HG02884 (cell line): ENCODE measurements at regions not wholly inside any gene's neighbourhood (a gene's known extent, or its start where the extent isn't known, plus 50 kb on each side); places are given as distances from the start of the nearest gene placed in this dataset.

Experiments
- ATAC-seq: cut with Tn5 transposase; IDR thresholded peaks from one replicate; pipeline ENCODE4 v1.9.1; 2021; ENCODE audit warnings: mild to moderate bottlenecking, moderate library complexity; ENCODE audit not compliant: unreplicated experiment

- ATAC-seq: no peak
These were observed 78.0 kb upstream of the TNFSF18 start for GRCh38 chr1:173128742-173129141.

- ATAC-seq: no peak
These were observed 76.9 kb upstream of the TNFSF18 start for GRCh38 chr1:173127369-173128307.

GRCh38 chr1:173126421-173126820 is 75.7 kb upstream of the TNFSF18 start:
- no peak for ATAC-seq

- ATAC-seq: no peak
These were observed 72.5 kb upstream of the TNFSF18 start for GRCh38 chr1:173122958-173123852.

- ATAC-seq: no peak
These were observed 71.7 kb upstream of the TNFSF18 start for GRCh38 chr1:173122344-173122935.

- no peak for ATAC-seq
These were observed 67.7 kb upstream of the TNFSF18 start for GRCh38 chr1:173118404-173118803.

- no peak for ATAC-seq
These were observed 67.0 kb upstream of the TNFSF18 start for GRCh38 chr1:173117761-173118160.

GRCh38 chr1:173117108-173117633 is 66.4 kb upstream of the TNFSF18 start:
- ATAC-seq: no peak

- ATAC-seq: no peak
These were observed 63.6 kb upstream of the TNFSF18 start for GRCh38 chr1:173114346-173114745.

GRCh38 chr1:173113015-173113741 is 62.4 kb upstream of the TNFSF18 start:
- ATAC-seq: no peak

GRCh38 chr1:173112129-173112528 is 61.4 kb upstream of the TNFSF18 start:
- peak; percentile 98 for ATAC-seq

GRCh38 chr1:173107696-173108095 is 57.0 kb upstream of the TNFSF18 start:
- ATAC-seq: no peak

GRCh38 chr1:173103006-173103405 is 52.3 kb upstream of the TNFSF18 start:
- ATAC-seq: no peak

- ATAC-seq: no peak
These were observed 50.8 kb upstream of the TNFSF18 start for GRCh38 chr1:173101589-173101988.

- ATAC-seq: no peak
These were observed 49.9 kb upstream of the TNFSF18 start for GRCh38 chr1:173100476-173101107.
